HCT116 (cell line): ENCODE measurements at regions not wholly inside any gene's neighbourhood (a gene's known extent, or its start where the extent isn't known, plus 50 kb on each side); places are given as distances from the start of the nearest gene placed in this dataset.

Source experiments
- ATAC-seq: fragments of 200-7000 bp; cut with Tn5 transposase; 2 replicates; pipeline ENCODE4 v1.9.1; 2020; ENCODE audit warnings: mild to moderate bottlenecking, moderate library complexity
- BruUV-seq: library from RNA; stranded (reverse); fragments of 400-500 nt; replicated peaks from 2 replicates; lab custom pipeline; 2021; lab: Mats Ljungman, UMichigan
- CTCF ChIA-PET: fragments of 300-600 bp; sonication (Branson Sonifier 250); formaldehyde crosslinking; loops from one replicate; lab custom pipeline; 2021; ENCODE audit warnings: antibody characterized with exemption; lab: Charles Lee
- POLR2A ChIA-PET: fragments of 300-600, 350-600 bp; sonication (Branson Sonifier 250); formaldehyde crosslinking; loops from one replicate; lab custom pipeline; 2021; ENCODE audit warnings: antibody characterized with exemption; lab: Charles Lee
- RAD21 ChIA-PET, 2 experiments: fragments of 300-600 bp; sonication (Branson Sonifier 250); formaldehyde crosslinking; loops; one replicate each; lab custom pipeline; 2023; ENCODE audit warnings: low total read pairs in 2 of 2; ENCODE audit not compliant: uncharacterized antibody in 2 of 2, unreplicated experiment in 2 of 2, low non-redundant PET in 1 of 2; lab: Charles Lee
- DNase-seq: peaks from one replicate; pipeline ENCODE4 v3.0.0-alpha.2; 2010; ENCODE audit warnings: low read depth, low spot score
- H2AFZ ChIP-seq: fragments of 200-600 bp; shearing (Covaris generic), sonication (generic); 2 replicates; pipeline ENCODE4 v1.6.1; 2017; ENCODE audit warnings: low read depth, mixed run types, mixed read lengths, antibody characterized with exemption, low read length; ENCODE audit not compliant: poor library complexity, severe bottlenecking
- H3K27ac ChIP-seq: 2 replicates; pipeline ENCODE4 v1.5.1; 2012; ENCODE audit warnings: low read depth, low read length
- H3K27me3 ChIP-seq: fragments of 200-600 bp; sonication (generic); 2 replicates; pipeline ENCODE4 v1.6.1; 2016; ENCODE audit warnings: mixed run types, low read length, mixed read lengths; ENCODE audit not compliant: insufficient read depth
- H3K36me3 ChIP-seq, 2 experiments: fragments of 200-500 bp in 1 of 2; fragments of 200-600 bp in 1 of 2; sonication (Bioruptor generic) in 1 of 2; sonication (generic) in 1 of 2; 2 replicates each; pipeline versions ENCODE4 v1.5.1 to v1.6.1; 2014 to 2016; ENCODE audit warnings: low read length in 2 of 2, inconsistent platforms in 1 of 2, mixed read lengths in 1 of 2, mixed run types in 1 of 2; ENCODE audit not compliant: insufficient read depth in 2 of 2, control insufficient read depth in 1 of 2
- H3K4me1 ChIP-seq, 2 experiments: fragments of 200-600 bp in 1 of 2; sonication (generic) in 1 of 2; 2 replicates each; pipeline versions ENCODE4 v1.5.1 to v1.6.1; 2012 to 2017; ENCODE audit warnings: low read length in 2 of 2, inconsistent platforms in 1 of 2, mild to moderate bottlenecking in 1 of 2, mixed read lengths in 1 of 2, mixed run types in 1 of 2, moderate library complexity in 1 of 2; ENCODE audit not compliant: insufficient read depth in 2 of 2, control insufficient read depth in 1 of 2
- H3K4me2 ChIP-seq: fragments of 200-600 bp; sonication (generic); 2 replicates; pipeline ENCODE4 v1.6.1; 2017; ENCODE audit warnings: mixed run types, low read length, mixed read lengths
- H3K4me3 ChIP-seq, 2 experiments: fragments of 200-600 bp in 1 of 2; sonication (generic) in 1 of 2; replicated peaks in 1 of 2; 2 replicates each; pipeline ENCODE4 v1.5.1; 2011 to 2016; ENCODE audit warnings: low read length in 2 of 2, control low read depth in 1 of 2, low read depth in 1 of 2, mild to moderate bottlenecking in 1 of 2, mixed read lengths in 1 of 2, mixed run types in 1 of 2
- H3K79me2 ChIP-seq: fragments of 200-600 bp; sonication (generic); 2 replicates; pipeline ENCODE4 v1.6.1; 2017; ENCODE audit warnings: mild to moderate bottlenecking, mixed run types, low read length, moderate library complexity, mixed read lengths; ENCODE audit not compliant: insufficient read depth
- H3K9ac ChIP-seq: fragments of 200-600 bp; sonication (generic); 2 replicates; pipeline ENCODE4 v1.6.1; 2016; ENCODE audit warnings: low read length, mixed read lengths
- H3K9me2 ChIP-seq: fragments of 200-600 bp; sonication (generic), shearing (Covaris generic); 2 replicates; pipeline ENCODE4 v1.6.1; 2017; ENCODE audit warnings: mixed run types, mild to moderate bottlenecking, moderate library complexity; ENCODE audit not compliant: insufficient read depth
- H3K9me3 ChIP-seq, 2 experiments: fragments of 200-500 bp in 1 of 2; fragments of 200-600 bp in 1 of 2; sonication (Bioruptor generic) in 1 of 2; sonication (generic) in 1 of 2; 2 replicates each; pipeline ENCODE4 v1.6.1; 2014 to 2017; ENCODE audit warnings: low read length in 2 of 2, mixed read lengths in 2 of 2, inconsistent platforms in 1 of 2, low read depth in 1 of 2, mild to moderate bottlenecking in 1 of 2, mixed run types in 1 of 2, moderate library complexity in 1 of 2; ENCODE audit not compliant: control insufficient read depth in 1 of 2, insufficient read depth in 1 of 2
- H4K20me1 ChIP-seq: fragments of 200-600 bp; sonication (generic), shearing (Covaris generic); 2 replicates; pipeline ENCODE4 v1.6.1; 2017; ENCODE audit warnings: mixed run types, mild to moderate bottlenecking, moderate library complexity; ENCODE audit not compliant: insufficient read depth
- CBX3 ChIP-seq: IDR thresholded peaks from 2 replicates; pipeline ENCODE4 v1.6.1; 2012; ENCODE audit warnings: low read depth
- CEBPB ChIP-seq: IDR thresholded peaks from 2 replicates; pipeline ENCODE4 v1.6.1; 2012; ENCODE audit warnings: low read depth
- EGR1 ChIP-seq: IDR thresholded peaks from 2 replicates; pipeline ENCODE4 v1.6.1; 2012; ENCODE audit warnings: low read depth
- EZH2 ChIP-seq: fragments of 200-600 bp; sonication (generic); IDR thresholded peaks from 2 replicates; pipeline ENCODE4 v1.6.1; 2017; ENCODE audit warnings: antibody characterized with exemption, mixed run types
- EZH2phosphoT487 ChIP-seq: fragments of 200-600 bp; IDR thresholded peaks from 2 replicates; pipeline ENCODE4 v1.6.1; 2018; ENCODE audit warnings: antibody characterized with exemption, borderline replicate concordance
- FOSL1 ChIP-seq: IDR thresholded peaks from 2 replicates; pipeline ENCODE4 v1.6.1; 2012; ENCODE audit warnings: low read depth
- RAD21 ChIP-seq: IDR thresholded peaks from 2 replicates; pipeline ENCODE4 v1.6.1; 2012; ENCODE audit warnings: low read depth, mild to moderate bottlenecking
- SIN3A ChIP-seq: IDR thresholded peaks from 2 replicates; pipeline ENCODE4 v1.6.1; 2012; ENCODE audit warnings: low read depth
- SP1 ChIP-seq: IDR thresholded peaks from 2 replicates; pipeline ENCODE4 v1.6.1; 2012; ENCODE audit warnings: low read depth
- SRF ChIP-seq: IDR thresholded peaks from 2 replicates; pipeline ENCODE4 v1.6.1; 2012; ENCODE audit warnings: low read depth
- TCF7L2 ChIP-seq: IDR thresholded peaks from 2 replicates; pipeline ENCODE4 v1.7.0; 2011; ENCODE audit warnings: borderline replicate concordance, inconsistent platforms; ENCODE audit not compliant: insufficient read depth, insufficient read length; ENCODE audit errors: extremely low read depth
- YY1 ChIP-seq: IDR thresholded peaks from 2 replicates; pipeline ENCODE4 v1.6.1; 2011; ENCODE audit warnings: low read length, low read depth, moderate library complexity, mild to moderate bottlenecking; ENCODE audit not compliant: insufficient replicate concordance; ENCODE audit errors: extremely low read depth
- ZFX ChIP-seq: fragments of 450-650 bp; IDR thresholded peaks from 2 replicates; pipeline ENCODE4 v1.6.1; 2017
- ZNF274 ChIP-seq: fragments of 200-500 bp; sonication (Bioruptor generic); IDR thresholded peaks from 2 replicates; pipeline ENCODE4 v1.6.1; 2014; ENCODE audit warnings: mild to moderate bottlenecking, low read depth, low read length, inconsistent platforms
- intact Hi-C: fragments of 100-400 bp; cut with micrococcal nuclease; formaldehyde crosslinking; loops from 2 replicates; pipeline ENCODE4 v1.10.0; 2022
- TF ChIP-seq, protein P1 (sequence below): IDR thresholded peaks from 2 replicates; pipeline ENCODE4 v1.6.1; 2011; ENCODE audit warnings: mild to moderate bottlenecking, low read length, moderate library complexity; ENCODE audit not compliant: insufficient replicate concordance; ENCODE audit errors: extremely low read depth
- TF ChIP-seq, protein P2 (sequence below), 3 experiments: fragments of 200-600 bp in 1 of 3; sonication (generic) in 1 of 3; IDR thresholded peaks in 2 of 3; conservative IDR thresholded peaks in 1 of 3; 2 replicates each; pipeline ENCODE4 v1.5.1; 2012 to 2017; ENCODE audit warnings: low read depth in 2 of 3, low read length in 2 of 3, antibody characterized with exemption in 1 of 3, borderline replicate concordance in 1 of 3, control low read depth in 1 of 3, mild to moderate bottlenecking in 1 of 3, mixed read lengths in 1 of 3, mixed run types in 1 of 3, moderate library complexity in 1 of 3; ENCODE audit not compliant: insufficient read depth in 1 of 3
- TF ChIP-seq, protein P3 (sequence below): IDR thresholded peaks from 2 replicates; pipeline ENCODE4 v1.6.1; 2012
- TF ChIP-seq, protein P4 (sequence below): IDR thresholded peaks from 2 replicates; pipeline ENCODE4 v1.6.1; 2012
- TF ChIP-seq, protein P5 (sequence below): IDR thresholded peaks from 2 replicates; pipeline ENCODE4 v1.6.1; 2012; ENCODE audit warnings: low read depth

DNA sequence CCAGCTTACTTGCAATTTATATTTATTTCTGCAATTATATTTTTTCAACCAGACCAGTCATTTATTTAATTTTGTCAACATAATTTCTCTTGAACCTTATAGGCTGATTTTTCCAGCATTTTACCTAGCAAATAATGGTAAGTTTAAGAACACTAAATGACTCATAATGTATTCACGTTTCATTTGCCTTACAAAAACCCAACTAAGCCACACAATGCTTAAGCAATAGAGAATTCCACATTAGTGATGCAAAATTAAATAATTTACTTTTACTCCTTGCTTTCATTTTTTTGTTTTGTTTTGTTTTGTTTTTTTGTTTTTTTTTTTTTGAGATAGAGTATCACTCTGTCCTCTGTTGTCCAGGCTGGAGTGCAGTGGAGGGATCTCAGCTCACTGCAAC lies 110.4 kb upstream of the VRK2 start:
- H3K27ac ChIP-seq, result no peak overlapping the region
- no peaks in the 10 kb centered on the region for H4K20me1 ChIP-seq
- ATAC-seq (no peak), DNase-seq (no peak)
- no peaks in the 10 kb centered on the region for H3K27me3 ChIP-seq
- H3K4me3 ChIP-seq, result no peak overlapping the region
- TF ChIP-seq EZH2 (no peak), EGR1 (no peak), FOSL1 (no peak), TCF7L2 (no peak), RAD21 (no peak), CEBPB (no peak), SIN3A (no peak), ZNF274 (no peak), EZH2phosphoT487 (no peak), CBX3 (no peak), ZFX (no peak), SRF (no peak), SP1 (no peak), YY1 (no peak)
- TF ChIP-seq, protein P1, sequence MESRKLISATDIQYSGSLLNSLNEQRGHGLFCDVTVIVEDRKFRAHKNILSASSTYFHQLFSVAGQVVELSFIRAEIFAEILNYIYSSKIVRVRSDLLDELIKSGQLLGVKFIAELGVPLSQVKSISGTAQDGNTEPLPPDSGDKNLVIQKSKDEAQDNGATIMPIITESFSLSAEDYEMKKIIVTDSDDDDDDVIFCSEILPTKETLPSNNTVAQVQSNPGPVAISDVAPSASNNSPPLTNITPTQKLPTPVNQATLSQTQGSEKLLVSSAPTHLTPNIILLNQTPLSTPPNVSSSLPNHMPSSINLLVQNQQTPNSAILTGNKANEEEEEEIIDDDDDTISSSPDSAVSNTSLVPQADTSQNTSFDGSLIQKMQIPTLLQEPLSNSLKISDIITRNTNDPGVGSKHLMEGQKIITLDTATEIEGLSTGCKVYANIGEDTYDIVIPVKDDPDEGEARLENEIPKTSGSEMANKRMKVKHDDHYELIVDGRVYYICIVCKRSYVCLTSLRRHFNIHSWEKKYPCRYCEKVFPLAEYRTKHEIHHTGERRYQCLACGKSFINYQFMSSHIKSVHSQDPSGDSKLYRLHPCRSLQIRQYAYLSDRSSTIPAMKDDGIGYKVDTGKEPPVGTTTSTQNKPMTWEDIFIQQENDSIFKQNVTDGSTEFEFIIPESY, result no peak
- TF ChIP-seq, protein P2, sequence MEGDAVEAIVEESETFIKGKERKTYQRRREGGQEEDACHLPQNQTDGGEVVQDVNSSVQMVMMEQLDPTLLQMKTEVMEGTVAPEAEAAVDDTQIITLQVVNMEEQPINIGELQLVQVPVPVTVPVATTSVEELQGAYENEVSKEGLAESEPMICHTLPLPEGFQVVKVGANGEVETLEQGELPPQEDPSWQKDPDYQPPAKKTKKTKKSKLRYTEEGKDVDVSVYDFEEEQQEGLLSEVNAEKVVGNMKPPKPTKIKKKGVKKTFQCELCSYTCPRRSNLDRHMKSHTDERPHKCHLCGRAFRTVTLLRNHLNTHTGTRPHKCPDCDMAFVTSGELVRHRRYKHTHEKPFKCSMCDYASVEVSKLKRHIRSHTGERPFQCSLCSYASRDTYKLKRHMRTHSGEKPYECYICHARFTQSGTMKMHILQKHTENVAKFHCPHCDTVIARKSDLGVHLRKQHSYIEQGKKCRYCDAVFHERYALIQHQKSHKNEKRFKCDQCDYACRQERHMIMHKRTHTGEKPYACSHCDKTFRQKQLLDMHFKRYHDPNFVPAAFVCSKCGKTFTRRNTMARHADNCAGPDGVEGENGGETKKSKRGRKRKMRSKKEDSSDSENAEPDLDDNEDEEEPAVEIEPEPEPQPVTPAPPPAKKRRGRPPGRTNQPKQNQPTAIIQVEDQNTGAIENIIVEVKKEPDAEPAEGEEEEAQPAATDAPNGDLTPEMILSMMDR (IDR thresholded peaks at IDR 0.05 in 2 of 3, conservative IDR thresholded peaks at IDR 0.05 in 1 of 3; ENCODE audit: borderline replicate concordance in 1 of 3, insufficient read depth in 1 of 3, low read depth in 2 of 3, low read length in 2 of 3), result no peak
- TF ChIP-seq, protein P3, sequence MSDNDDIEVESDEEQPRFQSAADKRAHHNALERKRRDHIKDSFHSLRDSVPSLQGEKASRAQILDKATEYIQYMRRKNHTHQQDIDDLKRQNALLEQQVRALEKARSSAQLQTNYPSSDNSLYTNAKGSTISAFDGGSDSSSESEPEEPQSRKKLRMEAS, result no peak
- TF ChIP-seq, protein P4, sequence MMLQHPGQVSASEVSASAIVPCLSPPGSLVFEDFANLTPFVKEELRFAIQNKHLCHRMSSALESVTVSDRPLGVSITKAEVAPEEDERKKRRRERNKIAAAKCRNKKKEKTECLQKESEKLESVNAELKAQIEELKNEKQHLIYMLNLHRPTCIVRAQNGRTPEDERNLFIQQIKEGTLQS, result no peak
- TF ChIP-seq, protein P5, sequence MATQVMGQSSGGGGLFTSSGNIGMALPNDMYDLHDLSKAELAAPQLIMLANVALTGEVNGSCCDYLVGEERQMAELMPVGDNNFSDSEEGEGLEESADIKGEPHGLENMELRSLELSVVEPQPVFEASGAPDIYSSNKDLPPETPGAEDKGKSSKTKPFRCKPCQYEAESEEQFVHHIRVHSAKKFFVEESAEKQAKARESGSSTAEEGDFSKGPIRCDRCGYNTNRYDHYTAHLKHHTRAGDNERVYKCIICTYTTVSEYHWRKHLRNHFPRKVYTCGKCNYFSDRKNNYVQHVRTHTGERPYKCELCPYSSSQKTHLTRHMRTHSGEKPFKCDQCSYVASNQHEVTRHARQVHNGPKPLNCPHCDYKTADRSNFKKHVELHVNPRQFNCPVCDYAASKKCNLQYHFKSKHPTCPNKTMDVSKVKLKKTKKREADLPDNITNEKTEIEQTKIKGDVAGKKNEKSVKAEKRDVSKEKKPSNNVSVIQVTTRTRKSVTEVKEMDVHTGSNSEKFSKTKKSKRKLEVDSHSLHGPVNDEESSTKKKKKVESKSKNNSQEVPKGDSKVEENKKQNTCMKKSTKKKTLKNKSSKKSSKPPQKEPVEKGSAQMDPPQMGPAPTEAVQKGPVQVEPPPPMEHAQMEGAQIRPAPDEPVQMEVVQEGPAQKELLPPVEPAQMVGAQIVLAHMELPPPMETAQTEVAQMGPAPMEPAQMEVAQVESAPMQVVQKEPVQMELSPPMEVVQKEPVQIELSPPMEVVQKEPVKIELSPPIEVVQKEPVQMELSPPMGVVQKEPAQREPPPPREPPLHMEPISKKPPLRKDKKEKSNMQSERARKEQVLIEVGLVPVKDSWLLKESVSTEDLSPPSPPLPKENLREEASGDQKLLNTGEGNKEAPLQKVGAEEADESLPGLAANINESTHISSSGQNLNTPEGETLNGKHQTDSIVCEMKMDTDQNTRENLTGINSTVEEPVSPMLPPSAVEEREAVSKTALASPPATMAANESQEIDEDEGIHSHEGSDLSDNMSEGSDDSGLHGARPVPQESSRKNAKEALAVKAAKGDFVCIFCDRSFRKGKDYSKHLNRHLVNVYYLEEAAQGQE, result no peak
- H3K9ac ChIP-seq, result no peak overlapping the region
- ChIA-PET CTCF (no interaction called here), RAD21 (no interaction called here), POLR2A (no interaction called here)
- H3K79me2 ChIP-seq, result no peaks in the 10 kb centered on the region
- H3K9me2 ChIP-seq, result no peaks in the 10 kb centered on the region
- intact Hi-C loops, result no loop called here
- no peak overlapping the region for H3K4me2 ChIP-seq
- no TSS peak for BruUV-seq
- H3K36me3 ChIP-seq, result no peaks in the 10 kb centered on the region
- H3K9me3 ChIP-seq, result peaks cover 0 to 10% of the 10 kb centered on the region in 2 experiments; a peak in 1 of 4 replicates
- H3K4me1 ChIP-seq, result no peaks in the 10 kb centered on the region
- H2AFZ ChIP-seq, result no peak overlapping the region
